ENCODE measurements at regions not wholly inside any gene's neighbourhood (a gene's known extent, or its start where the extent isn't known, plus 50 kb on each side); places are given as distances from the start of the nearest gene placed in this dataset.

GRCh38 chr12:84502180-84502860 lies 410.3 kb downstream of the SLC6A15 start:
- peaks cover 3 to 5% of the 10 kb centered on the region in 2 donors for H3K9me3 Mint-ChIP-seq
- Histone ChIP-seq H3K27ac (ENCODE audit: low read length) (no peak overlapping the region), H3K36me3 (ENCODE audit: control insufficient read depth, insufficient read depth, low read length) (no peaks in the 10 kb centered on the region), H3K4me3 (ENCODE audit: low read length) (no peak overlapping the region), H3K4me1 (ENCODE audit: control insufficient read depth, insufficient read depth, low read length) (no peaks in the 10 kb centered on the region), H3K27me3 (ENCODE audit: control insufficient read depth, insufficient read depth, low read length) (no peaks in the 10 kb centered on the region), H3K9me3 (ENCODE audit: control insufficient read depth, insufficient read depth, low read length) (no peaks in the 10 kb centered on the region)
- ATAC-seq = no peak
- no peak overlapping the region for H3K4me3 Mint-ChIP-seq
- intact Hi-C loops (cut with micrococcal nuclease) = no loop called here
- no peaks in the 10 kb centered on the region for H3K27me3 Mint-ChIP-seq (ENCODE audit: low read depth in 2 of 2)
- H3K27ac Mint-ChIP-seq = no peak overlapping the region
- no peak for TF ChIP-seq CTCF (IDR thresholded peaks at IDR 0.05)
- H3K4me1 Mint-ChIP-seq = no peaks in the 10 kb centered on the region
- H3K36me3 Mint-ChIP-seq = no peaks in the 10 kb centered on the region
- DNase-seq = no peak
- WGBS (ENCODE audit: insufficient coverage) = 97% methylated on average over 2 of the region's 2 CpGs

- Histone ChIP-seq H3K27me3 (ENCODE audit: control insufficient read depth, insufficient read depth, low read length) (no peaks in the 10 kb centered on the region), H3K4me3 (ENCODE audit: low read length) (no peak overlapping the region), H3K9me3 (ENCODE audit: control insufficient read depth, insufficient read depth, low read length) (no peaks in the 10 kb centered on the region), H3K4me1 (ENCODE audit: control insufficient read depth, insufficient read depth, low read length) (no peaks in the 10 kb centered on the region), H3K36me3 (ENCODE audit: control insufficient read depth, insufficient read depth, low read length) (no peaks in the 10 kb centered on the region), H3K27ac (ENCODE audit: low read length) (no peak overlapping the region)
- Mint-ChIP-seq H3K27ac (no peak overlapping the region), H3K4me3 (no peak overlapping the region), H3K9me3 (peaks cover 2 to 6% of the 10 kb centered on the region in 2 donors), H3K36me3 (no peaks in the 10 kb centered on the region), H3K4me1 (no peaks in the 10 kb centered on the region), H3K27me3 (ENCODE audit: low read depth in 2 of 2) (no peaks in the 10 kb centered on the region)
- 60% methylated on average over 1 of the region's 1 CpG for WGBS (ENCODE audit: insufficient coverage)
- DNase-seq (no peak), ATAC-seq (no peak)
- TF ChIP-seq CTCF (IDR thresholded peaks at IDR 0.05) = no peak
- intact Hi-C loops (cut with micrococcal nuclease) = no loop called here
Measured at GRCh38 chr12:84497819-84498218, 414.8 kb downstream of the SLC6A15 start.

GRCh38 chr12:84495711-84496110 lies 416.9 kb downstream of the SLC6A15 start:
- no peak for TF ChIP-seq CTCF (IDR thresholded peaks at IDR 0.05)
- no peak for ATAC-seq
- DNase-seq = no peak
- intact Hi-C loops (cut with micrococcal nuclease) = no loop called here
- H3K4me3 ChIP-seq (ENCODE audit: low read length) = no peak overlapping the region
- H3K4me1 ChIP-seq (ENCODE audit: control insufficient read depth, insufficient read depth, low read length) = no peaks in the 10 kb centered on the region
- no peaks in the 10 kb centered on the region for H3K36me3 Mint-ChIP-seq
- H3K27ac ChIP-seq (ENCODE audit: low read length) = no peak overlapping the region
- H3K4me3 Mint-ChIP-seq = no peak overlapping the region
- no peaks in the 10 kb centered on the region for H3K9me3 ChIP-seq (ENCODE audit: control insufficient read depth, insufficient read depth, low read length)
- H3K9me3 Mint-ChIP-seq = peaks cover 2 to 3% of the 10 kb centered on the region in 2 donors
- WGBS (ENCODE audit: insufficient coverage) = 85% methylated on average over 1 of the region's 2 CpGs
- no peaks in the 10 kb centered on the region for H3K27me3 Mint-ChIP-seq (ENCODE audit: low read depth in 2 of 2)
- H3K36me3 ChIP-seq (ENCODE audit: control insufficient read depth, insufficient read depth, low read length) = no peaks in the 10 kb centered on the region
- H3K4me1 Mint-ChIP-seq = no peaks in the 10 kb centered on the region
- H3K27me3 ChIP-seq (ENCODE audit: control insufficient read depth, insufficient read depth, low read length) = no peaks in the 10 kb centered on the region
- H3K27ac Mint-ChIP-seq = no peak overlapping the region

- H3K36me3 ChIP-seq (ENCODE audit: control insufficient read depth, insufficient read depth, low read length) = no peaks in the 10 kb centered on the region
- no peaks in the 10 kb centered on the region for H3K9me3 ChIP-seq (ENCODE audit: control insufficient read depth, insufficient read depth, low read length)
- Mint-ChIP-seq H3K4me1 (no peaks in the 10 kb centered on the region), H3K27me3 (ENCODE audit: low read depth in 2 of 2) (no peaks in the 10 kb centered on the region), H3K9me3 (peaks cover 2 to 3% of the 10 kb centered on the region in 2 donors), H3K36me3 (no peaks in the 10 kb centered on the region), H3K27ac (no peak overlapping the region), H3K4me3 (no peak overlapping the region)
- TF ChIP-seq CTCF (IDR thresholded peaks at IDR 0.05) = no peak
- H3K27me3 ChIP-seq (ENCODE audit: control insufficient read depth, insufficient read depth, low read length) = no peaks in the 10 kb centered on the region
- H3K27ac ChIP-seq (ENCODE audit: low read length) = no peak overlapping the region
- 76% methylated on average over 3 of the region's 3 CpGs for WGBS (ENCODE audit: insufficient coverage)
- no peaks in the 10 kb centered on the region for H3K4me1 ChIP-seq (ENCODE audit: control insufficient read depth, insufficient read depth, low read length)
- intact Hi-C loops (cut with micrococcal nuclease) = no loop called here
- H3K4me3 ChIP-seq (ENCODE audit: low read length) = no peak overlapping the region
- no peak for ATAC-seq
- DNase-seq = no peak
Measured at GRCh38 chr12:84492351-84492883, 420.2 kb downstream of the SLC6A15 start.

Data from natural killer cell (primary cell).